GM19035 (cell line): ENCODE measurements at regions not wholly inside any gene's neighbourhood (a gene's known extent, or its start where the extent isn't known, plus 50 kb on each side); places are given as distances from the start of the nearest gene placed in this dataset.

Experiments used
- ATAC-seq: cut with Tn5 transposase; IDR thresholded peaks from one replicate; pipeline ENCODE4 v1.9.1; 2021; ENCODE audit not compliant: unreplicated experiment

GRCh38 chr2:15763822-15764682, 172.4 kb downstream of the DDX1 start:
- ATAC-seq = no peak

- no peak for ATAC-seq
Measured at GRCh38 chr2:15764683-15765011, 173.0 kb downstream of the DDX1 start.

- no peak for ATAC-seq
Measured at GRCh38 chr2:15765211-15765610, 173.5 kb downstream of the DDX1 start.

GRCh38 chr2:15765686-15766302, 174.1 kb downstream of the DDX1 start:
- ATAC-seq = no peak

GRCh38 chr2:15766303-15766861, 174.0 kb upstream of the MYCN start:
- no peak for ATAC-seq

GRCh38 chr2:15766911-15767597, 173.3 kb upstream of the MYCN start:
- no peak for ATAC-seq

- ATAC-seq = no peak
Measured at GRCh38 chr2:15767679-15768078, 172.7 kb upstream of the MYCN start.

GRCh38 chr2:15768142-15768541, 172.2 kb upstream of the MYCN start:
- no peak for ATAC-seq

GRCh38 chr2:15768615-15769014, 171.7 kb upstream of the MYCN start:
- ATAC-seq = no peak

- ATAC-seq = no peak
Measured at GRCh38 chr2:15769235-15769634, 171.1 kb upstream of the MYCN start.

GRCh38 chr2:15769676-15770547, 170.4 kb upstream of the MYCN start:
- no peak for ATAC-seq

- ATAC-seq = no peak
Measured at GRCh38 chr2:15770606-15771005, 169.7 kb upstream of the MYCN start.

- ATAC-seq = no peak
Measured at GRCh38 chr2:15771124-15771523, 169.2 kb upstream of the MYCN start.

GRCh38 chr2:15772086-15772595, 168.2 kb upstream of the MYCN start:
- no peak for ATAC-seq

GRCh38 chr2:15772681-15773080, 167.7 kb upstream of the MYCN start:
- no peak for ATAC-seq

- ATAC-seq = no peak
Measured at GRCh38 chr2:15773204-15773603, 167.1 kb upstream of the MYCN start.

GRCh38 chr2:15773846-15774245, 166.5 kb upstream of the MYCN start:
- ATAC-seq = no peak

- no peak for ATAC-seq
Measured at GRCh38 chr2:15775753-15776628, 164.4 kb upstream of the MYCN start.

- no peak for ATAC-seq
Measured at GRCh38 chr2:15776629-15776919, 163.8 kb upstream of the MYCN start.
